GM23248 (cell line): ENCODE measurements at regions not wholly inside any gene's neighbourhood (a gene's known extent, or its start where the extent isn't known, plus 50 kb on each side); places are given as distances from the start of the nearest gene placed in this dataset.

Experiments used
- DNase-seq: peaks from one replicate; pipeline ENCODE4 v3.0.0-alpha.2; 2015
- H2AFZ ChIP-seq: fragments of 200-600 bp; sonication (generic); 2 replicates; pipeline ENCODE4 v1.6.1; 2016; ENCODE audit warnings: antibody characterized with exemption
- H3F3A ChIP-seq: fragments of 200-600 bp; sonication (generic); 2 replicates; pipeline ENCODE4 v1.6.1; 2016; ENCODE audit warnings: mild to moderate bottlenecking, antibody characterized with exemption, mixed run types; ENCODE audit not compliant: insufficient read depth
- H3K27ac ChIP-seq: fragments of 200-600 bp; sonication (generic); 2 replicates; pipeline ENCODE4 v1.5.1; 2016; ENCODE audit warnings: mild to moderate bottlenecking
- H3K27me3 ChIP-seq: fragments of 200-600 bp; sonication (generic); replicated peaks from 2 replicates; pipeline ENCODE4 v1.6.1; 2016; ENCODE audit warnings: mild to moderate bottlenecking; ENCODE audit not compliant: insufficient read depth
- H3K36me3 ChIP-seq: fragments of 200-600 bp; sonication (generic); 2 replicates; pipeline ENCODE4 v1.6.1; 2016; ENCODE audit warnings: low read depth, mild to moderate bottlenecking
- H3K4me1 ChIP-seq: fragments of 200-600 bp; sonication (generic); 2 replicates; pipeline ENCODE4 v1.6.1; 2016; ENCODE audit warnings: mild to moderate bottlenecking; ENCODE audit not compliant: insufficient read depth
- H3K4me2 ChIP-seq: fragments of 200-600 bp; sonication (generic); one replicate; pipeline ENCODE4 v1.6.1; 2016; ENCODE audit warnings: mild to moderate bottlenecking; ENCODE audit not compliant: unreplicated experiment
- H3K4me3 ChIP-seq: fragments of 200-600 bp; sonication (generic); 2 replicates; pipeline ENCODE4 v1.5.1; 2016; ENCODE audit warnings: mild to moderate bottlenecking
- H3K79me2 ChIP-seq: fragments of 200-600 bp; sonication (generic); 2 replicates; pipeline ENCODE4 v1.6.1; 2016; ENCODE audit warnings: mild to moderate bottlenecking; ENCODE audit not compliant: insufficient read depth
- H3K9ac ChIP-seq: fragments of 200-600 bp; sonication (generic); 2 replicates; pipeline ENCODE4 v1.6.1; 2016; ENCODE audit warnings: mild to moderate bottlenecking
- H3K9me2 ChIP-seq: fragments of 200-600 bp; sonication (generic); 2 replicates; pipeline ENCODE4 v1.6.1; 2016; ENCODE audit warnings: mixed run types, mild to moderate bottlenecking, moderate library complexity; ENCODE audit not compliant: insufficient read depth
- H3K9me3 ChIP-seq: fragments of 200-600 bp; sonication (generic); one replicate; pipeline ENCODE4 v1.6.1; 2017; ENCODE audit warnings: low read depth
- H4K20me1 ChIP-seq: fragments of 200-600 bp; sonication (generic); 2 replicates; pipeline ENCODE4 v1.6.0; 2016; ENCODE audit not compliant: insufficient read depth
- EZH2 ChIP-seq: fragments of 200-600 bp; sonication (generic); IDR thresholded peaks from 2 replicates; pipeline ENCODE4 v1.6.1; 2018; ENCODE audit warnings: antibody characterized with exemption, mild to moderate bottlenecking; ENCODE audit not compliant: insufficient read depth, poor library complexity, severe bottlenecking
- EZH2phosphoT487 ChIP-seq: fragments of 200-600 bp; sonication (generic); IDR thresholded peaks from 2 replicates; pipeline ENCODE4 v1.6.1; 2018; ENCODE audit warnings: antibody characterized with exemption, moderate library complexity, mild to moderate bottlenecking, low read depth; ENCODE audit not compliant: insufficient read depth
- WGBS, 2 experiments: methylation state at CpG; one replicate each; pipeline ENCODE4 v1.1.6; 2015 to 2017; ENCODE audit warnings: low lambda C conversion rate in 2 of 2, low coverage in 1 of 2; ENCODE audit errors: missing lambda C conversion rate in 2 of 2; 5-methylcytosine and 5-hydroxymethylcytosine counted together
- in situ Hi-C: fragments of 300-500 bp; cut with MboI; formaldehyde crosslinking; loops from 2 replicates; pipeline ENCODE4 v1.15.0; 2020

DNA sequence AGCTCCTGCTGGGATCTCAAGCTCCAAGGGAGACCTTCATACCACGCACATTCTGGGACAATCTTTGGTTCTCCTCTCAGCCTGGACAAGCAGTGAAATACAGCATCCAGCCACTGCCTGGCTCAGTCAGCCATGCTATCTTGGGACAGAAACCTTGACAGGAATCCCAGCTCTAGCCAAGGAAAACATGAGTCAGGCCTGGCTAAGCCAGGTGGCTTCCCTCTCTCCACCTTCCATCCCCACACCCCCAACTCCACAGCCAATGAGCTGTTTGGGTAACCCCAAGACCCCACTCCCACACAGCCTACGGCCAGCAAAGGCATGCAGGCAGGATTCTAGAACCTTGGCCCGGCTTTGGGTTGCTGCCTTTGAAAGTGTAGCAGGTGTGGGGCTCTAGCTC is 64.9 kb downstream of the MCFD2 start:
- peaks cover 16% of the 10 kb centered on the region for H3K79me2 ChIP-seq
- H3K4me3 ChIP-seq = no peak overlapping the region
- H3K4me1 ChIP-seq = peaks cover 79% of the 10 kb centered on the region
- no peaks in the 10 kb centered on the region for H3K27me3 ChIP-seq
- TF ChIP-seq EZH2 (no peak), EZH2phosphoT487 (no peak)
- no peaks in the 10 kb centered on the region for H3K9me2 ChIP-seq
- no peaks in the 10 kb centered on the region for H4K20me1 ChIP-seq
- peak; percentile 78 for DNase-seq
- H3K27ac ChIP-seq = peak overlapping the region; percentile 97
- in situ Hi-C loops = no loop called here
- peak overlapping the region; percentile 83 for H3K9ac ChIP-seq
- no peak overlapping the region for H3K4me2 ChIP-seq
- no peaks in the 10 kb centered on the region for H3K9me3 ChIP-seq
- 38 to 42% methylated on average over 3 of the region's 3 CpGs for WGBS, 2 experiments
- H3K36me3 ChIP-seq = 0 out of 2 replicates have a peak, but pooled peaks cover 6% of the 10 kb centered on the region
- H2AFZ ChIP-seq = no peak overlapping the region
- H3F3A ChIP-seq = peaks cover 82% of the 10 kb centered on the region

GRCh38 chr2:46849721-46850556 is 65.7 kb downstream of the MCFD2 start:
- peaks cover 81% of the 10 kb centered on the region for H3K4me1 ChIP-seq
- H3K36me3 ChIP-seq = 0 out of 2 replicates have a peak, but pooled peaks cover 6% of the 10 kb centered on the region
- H3K9ac ChIP-seq = peak overlapping the region; percentile 83
- H3K4me3 ChIP-seq = no peak overlapping the region
- peaks cover 16% of the 10 kb centered on the region for H3K79me2 ChIP-seq
- no peak overlapping the region for H3K4me2 ChIP-seq
- in situ Hi-C loops = no loop called here
- no peaks in the 10 kb centered on the region for H3K9me2 ChIP-seq
- peak; percentile 27 for DNase-seq
- H3K27me3 ChIP-seq = no peaks in the 10 kb centered on the region
- H3K27ac ChIP-seq = peak overlapping the region; percentile 97
- no peaks in the 10 kb centered on the region for H4K20me1 ChIP-seq
- TF ChIP-seq EZH2phosphoT487 (no peak), EZH2 (no peak)
- 84 to 87% methylated on average over 13 of the region's 13 CpGs for WGBS, 2 experiments
- no peak overlapping the region for H2AFZ ChIP-seq
- peaks cover 90% of the 10 kb centered on the region for H3F3A ChIP-seq
- H3K9me3 ChIP-seq = no peaks in the 10 kb centered on the region

DNA sequence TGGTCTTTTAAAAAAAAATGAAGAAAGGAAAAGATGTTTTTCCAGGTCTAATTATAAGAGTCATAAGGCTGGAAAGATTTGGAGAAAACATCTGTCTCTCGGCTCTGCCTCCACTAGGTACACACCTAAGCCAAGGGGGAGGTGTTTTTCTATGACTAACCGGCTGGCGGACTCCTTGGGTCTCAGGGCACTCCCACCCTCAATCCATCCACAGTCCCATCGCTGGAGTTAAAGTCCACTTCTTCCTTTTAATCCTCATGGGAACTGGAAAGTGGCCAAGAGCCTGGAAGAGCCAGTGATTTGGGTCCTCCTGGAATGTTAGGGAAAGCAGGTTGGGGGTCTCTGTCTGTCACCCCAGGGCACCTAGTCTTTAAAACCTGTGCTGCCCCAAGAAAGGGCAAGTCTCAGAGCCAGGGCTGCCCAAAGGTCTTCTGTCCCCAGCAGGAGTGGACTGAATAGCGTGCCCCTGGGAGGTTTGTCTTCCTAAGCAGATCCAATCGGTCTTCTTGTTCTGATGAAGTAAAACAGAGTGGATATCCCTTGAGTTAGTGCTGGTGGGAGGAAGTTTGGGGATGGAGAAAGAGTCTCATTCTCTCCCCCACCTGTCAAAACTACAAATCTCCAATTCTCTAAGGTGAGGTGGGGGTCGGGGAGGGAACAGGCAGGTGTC is 66.4 kb downstream of the MCFD2 start:
- Histone ChIP-seq H3K9me2 (no peaks in the 10 kb centered on the region), H3K4me1 (peaks cover 73% of the 10 kb centered on the region), H3K27ac (peak overlapping the region; percentile 97), H2AFZ (no peak overlapping the region), H3F3A (peaks cover 90% of the 10 kb centered on the region), H3K4me2 (peak overlapping the region; percentile 9), H3K36me3 (0 out of 2 replicates have a peak, but pooled peaks cover 6% of the 10 kb centered on the region), H3K9me3 (no peaks in the 10 kb centered on the region), H3K9ac (peak overlapping the region; percentile 83), H3K79me2 (peaks cover 21% of the 10 kb centered on the region), H3K27me3 (no peaks in the 10 kb centered on the region), H4K20me1 (no peaks in the 10 kb centered on the region), H3K4me3 (no peak overlapping the region)
- DNase-seq = peak; percentile 41
- TF ChIP-seq EZH2 (no peak), EZH2phosphoT487 (no peak)
- WGBS, 2 experiments = 56 to 58% methylated on average over 7 of the region's 7 CpGs
- in situ Hi-C loops = no loop called here

GRCh38 chr2:46848447-46848846 is 67.2 kb downstream of the MCFD2 start:
- WGBS, 2 experiments = 4 to 11% methylated on average over 5 of the region's 5 CpGs
- in situ Hi-C loops = no loop called here
- DNase-seq = peak; percentile 50
- peak overlapping the region; percentile 9 for H3K4me2 ChIP-seq
- H3K9me2 ChIP-seq = no peaks in the 10 kb centered on the region
- peak overlapping the region; percentile 83 for H3K9ac ChIP-seq
- H2AFZ ChIP-seq = no peak overlapping the region
- H3K4me1 ChIP-seq = peaks cover 71% of the 10 kb centered on the region
- H3K27ac ChIP-seq = peak overlapping the region; percentile 97
- no peaks in the 10 kb centered on the region for H3K9me3 ChIP-seq
- no peaks in the 10 kb centered on the region for H3K27me3 ChIP-seq
- peaks cover 89% of the 10 kb centered on the region for H3F3A ChIP-seq
- no peaks in the 10 kb centered on the region for H4K20me1 ChIP-seq
- TF ChIP-seq EZH2phosphoT487 (no peak), EZH2 (no peak)
- H3K79me2 ChIP-seq = peaks cover 20% of the 10 kb centered on the region
- no peak overlapping the region for H3K4me3 ChIP-seq
- H3K36me3 ChIP-seq = 0 out of 2 replicates have a peak, but pooled peaks cover 5% of the 10 kb centered on the region
